ENCODE measurements at regions not wholly inside any gene's neighbourhood (a gene's known extent, or its start where the extent isn't known, plus 50 kb on each side); places are given as distances from the start of the nearest gene placed in this dataset.

DNA sequence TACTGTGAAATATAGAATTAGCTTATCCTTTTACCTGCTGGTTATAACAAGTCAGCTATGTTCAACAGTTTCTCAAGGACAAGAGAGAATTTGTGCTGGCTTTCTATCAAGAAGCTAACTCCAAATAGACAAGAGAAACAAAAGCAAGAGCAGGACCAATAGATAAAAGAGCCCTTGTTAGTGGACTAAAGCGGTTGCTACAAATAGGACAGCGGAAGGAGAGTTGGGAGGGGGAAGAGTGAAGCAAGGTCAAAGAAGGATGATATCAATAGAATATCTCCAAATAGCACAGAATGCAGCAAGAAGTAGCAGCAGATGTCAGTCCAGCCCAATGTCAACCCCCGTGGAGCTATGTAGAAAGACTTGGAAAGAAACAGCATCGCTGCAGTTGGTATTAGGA is 53.0 kb upstream of the AKT3 start:
- Histone ChIP-seq H3K4me2 (replicated peaks; ENCODE audit: extremely low read depth, low read length, poor library complexity, severe bottlenecking) (no peak overlapping the region), H3K79me2 (ENCODE audit: insufficient read depth, low read length) (no peaks in the 10 kb centered on the region), H3K9me3 (replicated peaks in 1 of 2; ENCODE audit: control insufficient read depth in 1 of 2, insufficient read depth in 1 of 2, low read length in 2 of 2) (no peaks in the 10 kb centered on the region), H3K4me1 (ENCODE audit: control insufficient read depth in 1 of 2, insufficient read depth in 2 of 2, low read length in 2 of 2) (no peaks in the 10 kb centered on the region), H3K9ac (ENCODE audit: insufficient read depth, low read length, poor library complexity, severe bottlenecking) (no peak overlapping the region), H3K27ac (ENCODE audit: low read depth in 1 of 2, low read length in 2 of 2) (no peak overlapping the region), H4K20me1 (ENCODE audit: insufficient read depth, low read length) (no peaks in the 10 kb centered on the region), H3K27me3 (ENCODE audit: control insufficient read depth in 2 of 2, insufficient read depth in 2 of 2, low read length in 2 of 2) (peaks cover 6 to 8% of the 10 kb centered on the region in 2 donors), H3K4me3 (replicated peaks in 1 of 3; ENCODE audit: low read depth in 2 of 3, low read length in 3 of 3) (no peak overlapping the region), H2AFZ (ENCODE audit: insufficient read depth, low read depth, low read length, poor library complexity, severe bottlenecking) (no peak overlapping the region), H3K36me3 (replicated peaks in 1 of 2; ENCODE audit: control insufficient read depth in 1 of 2, insufficient read depth in 2 of 2, low read length in 2 of 2) (no peaks in the 10 kb centered on the region)
- H3K4me1 Mint-ChIP-seq = no peaks in the 10 kb centered on the region
- DNase-seq = no peak
- no peak overlapping the region for H3K4me3 Mint-ChIP-seq
- TF ChIP-seq, protein P1, sequence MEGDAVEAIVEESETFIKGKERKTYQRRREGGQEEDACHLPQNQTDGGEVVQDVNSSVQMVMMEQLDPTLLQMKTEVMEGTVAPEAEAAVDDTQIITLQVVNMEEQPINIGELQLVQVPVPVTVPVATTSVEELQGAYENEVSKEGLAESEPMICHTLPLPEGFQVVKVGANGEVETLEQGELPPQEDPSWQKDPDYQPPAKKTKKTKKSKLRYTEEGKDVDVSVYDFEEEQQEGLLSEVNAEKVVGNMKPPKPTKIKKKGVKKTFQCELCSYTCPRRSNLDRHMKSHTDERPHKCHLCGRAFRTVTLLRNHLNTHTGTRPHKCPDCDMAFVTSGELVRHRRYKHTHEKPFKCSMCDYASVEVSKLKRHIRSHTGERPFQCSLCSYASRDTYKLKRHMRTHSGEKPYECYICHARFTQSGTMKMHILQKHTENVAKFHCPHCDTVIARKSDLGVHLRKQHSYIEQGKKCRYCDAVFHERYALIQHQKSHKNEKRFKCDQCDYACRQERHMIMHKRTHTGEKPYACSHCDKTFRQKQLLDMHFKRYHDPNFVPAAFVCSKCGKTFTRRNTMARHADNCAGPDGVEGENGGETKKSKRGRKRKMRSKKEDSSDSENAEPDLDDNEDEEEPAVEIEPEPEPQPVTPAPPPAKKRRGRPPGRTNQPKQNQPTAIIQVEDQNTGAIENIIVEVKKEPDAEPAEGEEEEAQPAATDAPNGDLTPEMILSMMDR (IDR thresholded peaks at IDR 0.05) = no peak
- H3K9me3 Mint-ChIP-seq = no peaks in the 10 kb centered on the region
- H3K27me3 Mint-ChIP-seq (ENCODE audit: low read depth in 3 of 3) = peaks cover 6 to 14% (median 11%) of the 10 kb centered on the region in 3 donors
- WGBS (ENCODE audit: insufficient coverage) = no CpG with 5 or more reads among the region's 4 CpGs
- H3K36me3 Mint-ChIP-seq = no peaks in the 10 kb centered on the region
- no peak overlapping the region for H3K27ac Mint-ChIP-seq
- intact Hi-C loops (cut with micrococcal nuclease) = no loop called here

DNA sequence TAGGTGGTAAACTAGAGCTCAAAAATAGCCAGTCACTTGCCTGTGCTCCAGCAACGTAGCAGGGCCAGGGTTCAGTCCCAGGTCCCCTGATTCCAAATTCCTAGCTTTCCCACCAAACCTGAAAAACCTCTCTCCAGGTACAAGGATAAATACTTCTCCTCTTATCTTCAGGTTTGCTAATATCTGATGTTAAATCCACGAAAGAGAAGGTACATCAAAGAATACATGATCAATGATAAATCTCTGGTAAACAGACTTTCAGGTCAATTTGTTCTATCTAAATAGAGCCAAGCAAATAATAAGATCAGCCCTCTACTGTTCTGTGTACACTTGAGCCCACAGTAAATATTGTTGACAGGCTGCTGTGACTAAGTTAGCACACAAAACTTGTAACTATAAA is 52.1 kb upstream of the AKT3 start:
- no peak overlapping the region for H3K9ac ChIP-seq (ENCODE audit: insufficient read depth, low read length, poor library complexity, severe bottlenecking)
- H3K36me3 ChIP-seq (replicated peaks in 1 of 2; ENCODE audit: control insufficient read depth in 1 of 2, insufficient read depth in 2 of 2, low read length in 2 of 2) = no peaks in the 10 kb centered on the region
- H3K4me3 ChIP-seq (replicated peaks in 1 of 3; ENCODE audit: low read depth in 2 of 3, low read length in 3 of 3) = no peak overlapping the region
- no peak for DNase-seq
- H3K79me2 ChIP-seq (ENCODE audit: insufficient read depth, low read length) = no peaks in the 10 kb centered on the region
- no peaks in the 10 kb centered on the region for H4K20me1 ChIP-seq (ENCODE audit: insufficient read depth, low read length)
- no peak overlapping the region for H2AFZ ChIP-seq (ENCODE audit: insufficient read depth, low read depth, low read length, poor library complexity, severe bottlenecking)
- intact Hi-C loops (cut with micrococcal nuclease) = no loop called here
- peaks cover 6 to 8% of the 10 kb centered on the region in 2 donors for H3K27me3 ChIP-seq (ENCODE audit: control insufficient read depth in 2 of 2, insufficient read depth in 2 of 2, low read length in 2 of 2)
- no CpG with 5 or more reads among the region's 2 CpGs for WGBS (ENCODE audit: insufficient coverage)
- no peak overlapping the region for H3K27ac ChIP-seq (ENCODE audit: low read depth in 1 of 2, low read length in 2 of 2)
- no peaks in the 10 kb centered on the region for H3K9me3 ChIP-seq (replicated peaks in 1 of 2; ENCODE audit: control insufficient read depth in 1 of 2, insufficient read depth in 1 of 2, low read length in 2 of 2)
- Mint-ChIP-seq H3K4me3 (no peak overlapping the region), H3K27me3 (ENCODE audit: low read depth in 3 of 3) (peaks cover 4 to 10% (median 7%) of the 10 kb centered on the region in 3 donors), H3K9me3 (peaks cover 0 to 7% (median 0%) of the 10 kb centered on the region in 7 donors), H3K4me1 (no peaks in the 10 kb centered on the region), H3K36me3 (no peaks in the 10 kb centered on the region), H3K27ac (no peak overlapping the region)
- no peaks in the 10 kb centered on the region for H3K4me1 ChIP-seq (ENCODE audit: control insufficient read depth in 1 of 2, insufficient read depth in 2 of 2, low read length in 2 of 2)
- TF ChIP-seq, protein P1 (IDR thresholded peaks at IDR 0.05) = no peak
- no peak overlapping the region for H3K4me2 ChIP-seq (replicated peaks; ENCODE audit: extremely low read depth, low read length, poor library complexity, severe bottlenecking)

All from CD14-positive monocyte (primary cell).